ENCODE measurements at regions not wholly inside any gene's neighbourhood (a gene's known extent, or its start where the extent isn't known, plus 50 kb on each side); places are given as distances from the start of the nearest gene placed in this dataset.

DNA sequence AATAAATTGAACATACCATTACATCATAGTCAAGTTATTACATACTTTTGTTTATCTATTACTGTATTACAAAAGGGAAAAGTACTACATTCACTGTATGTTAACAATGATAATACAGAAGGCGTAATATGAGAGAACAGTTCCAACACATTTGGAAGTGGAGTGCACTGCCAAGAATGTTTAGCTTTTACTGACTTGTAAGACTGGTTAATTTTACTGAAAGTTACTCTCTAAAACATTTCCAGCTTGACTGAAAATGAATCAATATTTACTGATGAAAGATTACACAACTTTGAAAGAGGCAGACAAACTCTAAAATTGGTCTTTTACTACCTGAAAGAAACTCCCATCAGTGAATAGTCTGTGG lies 728.5 kb downstream of the FSCB start:
- TF ChIP-seq, protein P1, sequence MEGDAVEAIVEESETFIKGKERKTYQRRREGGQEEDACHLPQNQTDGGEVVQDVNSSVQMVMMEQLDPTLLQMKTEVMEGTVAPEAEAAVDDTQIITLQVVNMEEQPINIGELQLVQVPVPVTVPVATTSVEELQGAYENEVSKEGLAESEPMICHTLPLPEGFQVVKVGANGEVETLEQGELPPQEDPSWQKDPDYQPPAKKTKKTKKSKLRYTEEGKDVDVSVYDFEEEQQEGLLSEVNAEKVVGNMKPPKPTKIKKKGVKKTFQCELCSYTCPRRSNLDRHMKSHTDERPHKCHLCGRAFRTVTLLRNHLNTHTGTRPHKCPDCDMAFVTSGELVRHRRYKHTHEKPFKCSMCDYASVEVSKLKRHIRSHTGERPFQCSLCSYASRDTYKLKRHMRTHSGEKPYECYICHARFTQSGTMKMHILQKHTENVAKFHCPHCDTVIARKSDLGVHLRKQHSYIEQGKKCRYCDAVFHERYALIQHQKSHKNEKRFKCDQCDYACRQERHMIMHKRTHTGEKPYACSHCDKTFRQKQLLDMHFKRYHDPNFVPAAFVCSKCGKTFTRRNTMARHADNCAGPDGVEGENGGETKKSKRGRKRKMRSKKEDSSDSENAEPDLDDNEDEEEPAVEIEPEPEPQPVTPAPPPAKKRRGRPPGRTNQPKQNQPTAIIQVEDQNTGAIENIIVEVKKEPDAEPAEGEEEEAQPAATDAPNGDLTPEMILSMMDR (IDR thresholded peaks at IDR 0.05) = no peak
- TF ChIP-seq POLR2A (IDR thresholded peaks at IDR 0.05) (no peak), POLR2AphosphoS5 (IDR thresholded peaks at IDR 0.05; ENCODE audit: insufficient read depth in 1 of 2, low read depth in 1 of 2) (no peak)
